ENCODE measurements at regions not wholly inside any gene's neighbourhood (a gene's known extent, or its start where the extent isn't known, plus 50 kb on each side); places are given as distances from the start of the nearest gene placed in this dataset.

- Histone ChIP-seq H3K4me1 (peaks cover 0 to 8% (median 1%) of the 10 kb centered on the region in 4 donors), H3K4me3 (no peak overlapping the region), H3K9me3 (no peaks in the 10 kb centered on the region), H3K36me3 (no peaks in the 10 kb centered on the region), H3K27me3 (no peaks in the 10 kb centered on the region), H3K27ac (no peak overlapping the region)
- TF ChIP-seq, protein P1, sequence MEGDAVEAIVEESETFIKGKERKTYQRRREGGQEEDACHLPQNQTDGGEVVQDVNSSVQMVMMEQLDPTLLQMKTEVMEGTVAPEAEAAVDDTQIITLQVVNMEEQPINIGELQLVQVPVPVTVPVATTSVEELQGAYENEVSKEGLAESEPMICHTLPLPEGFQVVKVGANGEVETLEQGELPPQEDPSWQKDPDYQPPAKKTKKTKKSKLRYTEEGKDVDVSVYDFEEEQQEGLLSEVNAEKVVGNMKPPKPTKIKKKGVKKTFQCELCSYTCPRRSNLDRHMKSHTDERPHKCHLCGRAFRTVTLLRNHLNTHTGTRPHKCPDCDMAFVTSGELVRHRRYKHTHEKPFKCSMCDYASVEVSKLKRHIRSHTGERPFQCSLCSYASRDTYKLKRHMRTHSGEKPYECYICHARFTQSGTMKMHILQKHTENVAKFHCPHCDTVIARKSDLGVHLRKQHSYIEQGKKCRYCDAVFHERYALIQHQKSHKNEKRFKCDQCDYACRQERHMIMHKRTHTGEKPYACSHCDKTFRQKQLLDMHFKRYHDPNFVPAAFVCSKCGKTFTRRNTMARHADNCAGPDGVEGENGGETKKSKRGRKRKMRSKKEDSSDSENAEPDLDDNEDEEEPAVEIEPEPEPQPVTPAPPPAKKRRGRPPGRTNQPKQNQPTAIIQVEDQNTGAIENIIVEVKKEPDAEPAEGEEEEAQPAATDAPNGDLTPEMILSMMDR (IDR thresholded peaks at IDR 0.05): no peak
- no peak for TF ChIP-seq POLR2AphosphoS5 (IDR thresholded peaks at IDR 0.05)
- no peak for TF ChIP-seq EP300 (IDR thresholded peaks at IDR 0.05)
- TF ChIP-seq POLR2A (IDR thresholded peaks at IDR 0.05): no peak
- 61 to 66% methylated on average over 4 of the region's 4 CpGs for WGBS, 2 donors
- no peak for DNase-seq
- ATAC-seq (ENCODE audit: low FRiP score in 2 of 2): no peak
These were observed 123.7 kb upstream of the ATP1B1 start for GRCh38 chr1:168982778-168983177.

- WGBS, 2 donors: 95 to 96% methylated on average over 4 of the region's 4 CpGs
- Histone ChIP-seq H3K9me3 (no peaks in the 10 kb centered on the region), H3K27ac (no peak overlapping the region), H3K4me3 (no peak overlapping the region), H3K36me3 (no peaks in the 10 kb centered on the region), H3K27me3 (no peaks in the 10 kb centered on the region), H3K4me1 (no peaks in the 10 kb centered on the region)
- TF ChIP-seq, protein P1 (IDR thresholded peaks at IDR 0.05): no peak
- TF ChIP-seq POLR2AphosphoS5 (IDR thresholded peaks at IDR 0.05) (no peak), POLR2A (IDR thresholded peaks at IDR 0.05) (no peak), EP300 (IDR thresholded peaks at IDR 0.05) (no peak)
- ATAC-seq (ENCODE audit: low FRiP score in 2 of 2) (no peak), DNase-seq (no peak)
These were observed 119.2 kb upstream of the ATP1B1 start for GRCh38 chr1:168987330-168987729.

DNA sequence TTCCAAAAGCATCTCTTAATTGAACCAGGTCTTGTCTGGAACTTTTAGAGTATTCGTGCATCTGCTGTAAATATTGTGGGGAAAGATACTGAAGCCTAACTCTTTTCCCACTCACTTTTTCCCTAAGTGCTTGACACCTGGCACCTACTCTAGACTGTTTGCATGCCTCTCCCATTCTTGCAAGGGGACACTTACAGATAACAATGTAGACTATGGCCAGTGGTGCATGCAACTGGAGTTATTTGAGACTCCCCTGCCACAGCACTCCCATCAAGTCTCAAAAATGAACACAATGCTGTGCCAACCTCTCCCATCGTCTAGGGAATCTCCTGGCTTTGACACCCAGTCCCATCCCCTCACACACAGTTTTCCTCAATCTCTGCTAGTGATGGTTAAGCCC, 118.6 kb upstream of the ATP1B1 start:
- ATAC-seq (ENCODE audit: low FRiP score in 2 of 2): no peak
- H3K4me3 ChIP-seq: no peak overlapping the region

GRCh38 chr1:168989985-168990384, 116.5 kb upstream of the ATP1B1 start:
- no peak for DNase-seq
- no peak for ATAC-seq (ENCODE audit: low FRiP score in 2 of 2)
- H3K36me3 ChIP-seq: no peaks in the 10 kb centered on the region
- TF ChIP-seq EP300 (IDR thresholded peaks at IDR 0.05) (no peak), POLR2AphosphoS5 (IDR thresholded peaks at IDR 0.05) (no peak), POLR2A (IDR thresholded peaks at IDR 0.05) (no peak)
- TF ChIP-seq, protein P1 (IDR thresholded peaks at IDR 0.05): no peak
- H3K4me1 ChIP-seq: no peaks in the 10 kb centered on the region
- H3K27ac ChIP-seq: no peak overlapping the region
- H3K27me3 ChIP-seq: no peaks in the 10 kb centered on the region
- H3K4me3 ChIP-seq: no peak overlapping the region
- H3K9me3 ChIP-seq: no peaks in the 10 kb centered on the region

More for the DNA sequence above, 118.6 kb upstream of the ATP1B1 start:
- Histone ChIP-seq H3K4me1 (no peaks in the 10 kb centered on the region), H3K27me3 (no peaks in the 10 kb centered on the region), H3K9me3 (no peaks in the 10 kb centered on the region), H3K27ac (no peak overlapping the region), H3K36me3 (no peaks in the 10 kb centered on the region)
- DNase-seq: no peak
- WGBS, 2 donors: 65 to 73% methylated on average over 2 of the region's 2 CpGs
- no peak for TF ChIP-seq EP300 (IDR thresholded peaks at IDR 0.05)

DNA sequence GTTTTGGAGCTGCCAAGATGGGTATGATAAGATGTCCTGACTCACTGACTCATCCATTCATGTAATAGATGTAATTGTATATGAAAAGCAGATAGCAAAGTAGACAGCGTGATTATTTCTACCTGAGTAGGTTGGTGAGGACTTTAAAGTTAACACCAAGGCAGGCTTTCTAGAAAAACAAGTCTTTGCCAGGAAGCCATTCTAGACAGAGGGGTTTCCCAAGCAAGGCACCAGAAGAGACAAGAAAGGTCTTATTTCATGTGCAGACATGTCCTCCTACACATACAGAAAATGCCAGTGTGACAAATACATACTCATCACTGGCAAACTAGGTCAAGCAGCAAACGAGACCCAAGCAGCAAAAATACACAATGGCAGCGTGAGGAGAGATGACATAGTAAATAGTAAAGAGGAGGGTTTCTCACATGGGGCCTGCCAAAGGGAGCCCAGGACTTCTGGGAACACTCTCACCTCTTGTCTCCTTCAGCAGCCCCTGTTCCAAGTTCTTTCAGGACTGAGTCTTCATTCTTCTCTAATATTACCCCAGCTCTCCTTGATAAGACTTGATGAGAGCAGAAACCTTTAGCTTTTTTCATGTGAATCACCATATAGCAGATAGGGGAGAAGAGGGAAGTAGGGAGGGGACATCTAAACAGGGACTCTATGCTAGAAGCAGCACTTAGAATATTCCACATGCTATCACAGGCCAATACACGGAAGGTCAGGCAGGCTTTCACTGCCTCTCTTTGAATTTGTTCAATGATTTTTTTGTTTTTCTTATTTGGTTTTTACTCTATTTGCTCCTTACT, 114.6 kb upstream of the ATP1B1 start:
- TF ChIP-seq EP300 (IDR thresholded peaks at IDR 0.05): no peak
- TF ChIP-seq, protein P1 (IDR thresholded peaks at IDR 0.05): no peak
- no peak for TF ChIP-seq POLR2AphosphoS5 (IDR thresholded peaks at IDR 0.05)
- TF ChIP-seq POLR2A (IDR thresholded peaks at IDR 0.05): no peak
- H3K4me1 ChIP-seq: no peaks in the 10 kb centered on the region
- WGBS, 2 donors: 77 to 81% methylated on average over 4 of the region's 4 CpGs

More for the DNA sequence above, 114.6 kb upstream of the ATP1B1 start:
- H3K4me3 ChIP-seq: no peak overlapping the region
- no peaks in the 10 kb centered on the region for H3K9me3 ChIP-seq
- H3K27ac ChIP-seq: no peak overlapping the region
- DNase-seq (no peak), ATAC-seq (ENCODE audit: low FRiP score in 2 of 2) (no peak)
- H3K27me3 ChIP-seq: no peaks in the 10 kb centered on the region
- H3K36me3 ChIP-seq: no peaks in the 10 kb centered on the region

Measured in upper lobe of left lung (tissue), 6 donors.